Breast epithelium (tissue), 3 donors: ENCODE measurements at regions not wholly inside any gene's neighbourhood (a gene's known extent, or its start where the extent isn't known, plus 50 kb on each side); places are given as distances from the start of the nearest gene placed in this dataset.

Experiments used
- POLR2A ChIP-seq: fragments of 450-650 bp; IDR thresholded peaks from one replicate; pipeline ENCODE4 v1.6.1; 2016; ENCODE audit warnings: antibody characterized with exemption, mild to moderate bottlenecking, moderate library complexity
- POLR2AphosphoS5 ChIP-seq, 3 donors: sonication (generic); formaldehyde crosslinking; IDR thresholded peaks; one replicate each; pipeline ENCODE4 v1.6.1; 2017; ENCODE audit warnings: antibody characterized with exemption in 3 of 3
- TF ChIP-seq, protein P1 (sequence below), 3 donors: fragments of 450-650 bp; IDR thresholded peaks; one replicate each; pipeline ENCODE4 v1.5.1; 2016 to 2017; ENCODE audit warnings: antibody characterized with exemption in 3 of 3, mild to moderate bottlenecking in 3 of 3, moderate library complexity in 3 of 3

DNA sequence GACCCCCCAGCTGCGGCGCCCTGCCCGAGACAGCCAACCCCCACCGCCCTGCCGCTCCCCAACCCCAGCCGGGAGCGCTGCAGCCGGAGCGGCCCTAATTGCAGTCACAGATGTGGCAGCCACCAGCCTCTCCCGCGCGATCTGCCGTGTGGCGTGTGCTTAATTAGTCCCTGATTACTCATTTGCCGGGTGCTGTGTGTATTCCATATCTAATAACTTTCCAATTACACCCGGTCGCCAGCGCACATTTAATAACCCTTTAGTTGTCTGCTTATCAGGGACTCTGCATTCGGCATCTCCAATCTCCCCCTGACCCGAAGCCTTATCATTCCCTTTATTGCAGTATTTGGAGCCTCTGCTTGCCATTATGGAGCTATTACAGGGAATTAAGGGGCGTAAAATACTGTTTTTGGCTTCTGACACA lies 236.7 kb upstream of the CIBAR2 start:
- no peak for TF ChIP-seq POLR2AphosphoS5 (IDR thresholded peaks at IDR 0.05)
- no peak for TF ChIP-seq POLR2A
- TF ChIP-seq, protein P1, sequence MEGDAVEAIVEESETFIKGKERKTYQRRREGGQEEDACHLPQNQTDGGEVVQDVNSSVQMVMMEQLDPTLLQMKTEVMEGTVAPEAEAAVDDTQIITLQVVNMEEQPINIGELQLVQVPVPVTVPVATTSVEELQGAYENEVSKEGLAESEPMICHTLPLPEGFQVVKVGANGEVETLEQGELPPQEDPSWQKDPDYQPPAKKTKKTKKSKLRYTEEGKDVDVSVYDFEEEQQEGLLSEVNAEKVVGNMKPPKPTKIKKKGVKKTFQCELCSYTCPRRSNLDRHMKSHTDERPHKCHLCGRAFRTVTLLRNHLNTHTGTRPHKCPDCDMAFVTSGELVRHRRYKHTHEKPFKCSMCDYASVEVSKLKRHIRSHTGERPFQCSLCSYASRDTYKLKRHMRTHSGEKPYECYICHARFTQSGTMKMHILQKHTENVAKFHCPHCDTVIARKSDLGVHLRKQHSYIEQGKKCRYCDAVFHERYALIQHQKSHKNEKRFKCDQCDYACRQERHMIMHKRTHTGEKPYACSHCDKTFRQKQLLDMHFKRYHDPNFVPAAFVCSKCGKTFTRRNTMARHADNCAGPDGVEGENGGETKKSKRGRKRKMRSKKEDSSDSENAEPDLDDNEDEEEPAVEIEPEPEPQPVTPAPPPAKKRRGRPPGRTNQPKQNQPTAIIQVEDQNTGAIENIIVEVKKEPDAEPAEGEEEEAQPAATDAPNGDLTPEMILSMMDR (IDR thresholded peaks at IDR 0.05), result no peak
